ENCODE measurements at regions not wholly inside any gene's neighbourhood (a gene's known extent, or its start where the extent isn't known, plus 50 kb on each side); places are given as distances from the start of the nearest gene placed in this dataset.

GRCh38 chr2:19123556-19123955, 234.9 kb downstream of the OSR1 start:
- H3K27ac ChIP-seq (ENCODE audit: low read depth in 1 of 2, low read length in 2 of 2), result no peak overlapping the region
- H3K9me3 ChIP-seq (ENCODE audit: control insufficient read depth in 4 of 4, low read length in 3 of 4), result no peaks in the 10 kb centered on the region
- DNase-seq (ENCODE audit: low spot score), result no peak
- H3K27me3 ChIP-seq (ENCODE audit: control insufficient read depth in 4 of 4, insufficient read depth in 4 of 4, low read length in 3 of 4), result no peaks in the 10 kb centered on the region
- no peak for TF ChIP-seq ATF3 (IDR thresholded peaks at IDR 0.05)
- no peak for TF ChIP-seq HNF4G (IDR thresholded peaks at IDR 0.05)
- no peak for TF ChIP-seq FOXA1 (IDR thresholded peaks at IDR 0.05)
- TF ChIP-seq RAD21 (IDR thresholded peaks at IDR 0.05), result no peak
- TF ChIP-seq TAF1 (conservative IDR thresholded peaks at IDR 0.05), result no peak
- TF ChIP-seq SP1 (IDR thresholded peaks at IDR 0.05), result no peak
- TF ChIP-seq EGR1 (IDR thresholded peaks at IDR 0.05; ENCODE audit: low read depth in 2 of 2), result no peak
- no peak for TF ChIP-seq ZBTB33 (IDR thresholded peaks at IDR 0.05)
- TF ChIP-seq CTCF (IDR thresholded peaks at IDR 0.05; ENCODE audit: low read depth, low read length, missing input control), result no peak
- no peak for TF ChIP-seq REST (IDR thresholded peaks at IDR 0.05)
- TF ChIP-seq MAX (IDR thresholded peaks at IDR 0.05), result no peak
- H3K9ac ChIP-seq (ENCODE audit: low read depth in 1 of 2, low read length in 2 of 2), result no peak overlapping the region
- H3K36me3 ChIP-seq (ENCODE audit: control insufficient read depth in 4 of 4, insufficient read depth in 3 of 4, low read depth in 1 of 4, low read length in 3 of 4), result no peaks in the 10 kb centered on the region
- no peak overlapping the region for H3K4me3 ChIP-seq (ENCODE audit: low read depth in 1 of 3, low read length in 3 of 3)
- no peaks in the 10 kb centered on the region for H3K4me1 ChIP-seq (ENCODE audit: control insufficient read depth in 4 of 4, insufficient read depth in 4 of 4, low read length in 3 of 4)
- whole genome bisulfite sequencing, result 89% methylated on average over 2 of the region's 2 CpGs

GRCh38 chr2:19122220-19122619, 236.2 kb downstream of the OSR1 start:
- no peaks in the 10 kb centered on the region for H3K9me3 ChIP-seq (ENCODE audit: control insufficient read depth in 4 of 4, low read length in 3 of 4)
- TF ChIP-seq ZBTB33 (IDR thresholded peaks at IDR 0.05) (no peak), TAF1 (conservative IDR thresholded peaks at IDR 0.05) (no peak), HNF4G (IDR thresholded peaks at IDR 0.05) (no peak), JUND (IDR thresholded peaks at IDR 0.05) (no peak), REST (IDR thresholded peaks at IDR 0.05) (no peak), SP1 (IDR thresholded peaks at IDR 0.05) (no peak), GABPA (IDR thresholded peaks at IDR 0.05 in 1 of 2, conservative IDR thresholded peaks at IDR 0.05 in 1 of 2) (no peak), FOXA2 (IDR thresholded peaks at IDR 0.05) (no peak), RXRA (IDR thresholded peaks at IDR 0.05) (no peak), ATF3 (IDR thresholded peaks at IDR 0.05) (no peak)
- no peak overlapping the region for H3K9ac ChIP-seq (ENCODE audit: low read depth in 1 of 2, low read length in 2 of 2)
- no peaks in the 10 kb centered on the region for H3K36me3 ChIP-seq (ENCODE audit: control insufficient read depth in 4 of 4, insufficient read depth in 3 of 4, low read depth in 1 of 4, low read length in 3 of 4)
- DNase-seq (ENCODE audit: low spot score), result no peak
- H3K27me3 ChIP-seq (ENCODE audit: control insufficient read depth in 4 of 4, insufficient read depth in 4 of 4, low read length in 3 of 4), result no peaks in the 10 kb centered on the region
- H3K4me3 ChIP-seq (ENCODE audit: low read depth in 1 of 3, low read length in 3 of 3), result no peak overlapping the region
- H3K27ac ChIP-seq (ENCODE audit: low read depth in 1 of 2, low read length in 2 of 2), result no peak overlapping the region
- H3K4me1 ChIP-seq (ENCODE audit: control insufficient read depth in 4 of 4, insufficient read depth in 4 of 4, low read length in 3 of 4), result no peaks in the 10 kb centered on the region
- 87% methylated on average over 1 of the region's 1 CpG for whole genome bisulfite sequencing

All from liver (tissue), 8 donors.